ENCODE measurements at regions not wholly inside any gene's neighbourhood (a gene's known extent, or its start where the extent isn't known, plus 50 kb on each side); places are given as distances from the start of the nearest gene placed in this dataset.

DNA sequence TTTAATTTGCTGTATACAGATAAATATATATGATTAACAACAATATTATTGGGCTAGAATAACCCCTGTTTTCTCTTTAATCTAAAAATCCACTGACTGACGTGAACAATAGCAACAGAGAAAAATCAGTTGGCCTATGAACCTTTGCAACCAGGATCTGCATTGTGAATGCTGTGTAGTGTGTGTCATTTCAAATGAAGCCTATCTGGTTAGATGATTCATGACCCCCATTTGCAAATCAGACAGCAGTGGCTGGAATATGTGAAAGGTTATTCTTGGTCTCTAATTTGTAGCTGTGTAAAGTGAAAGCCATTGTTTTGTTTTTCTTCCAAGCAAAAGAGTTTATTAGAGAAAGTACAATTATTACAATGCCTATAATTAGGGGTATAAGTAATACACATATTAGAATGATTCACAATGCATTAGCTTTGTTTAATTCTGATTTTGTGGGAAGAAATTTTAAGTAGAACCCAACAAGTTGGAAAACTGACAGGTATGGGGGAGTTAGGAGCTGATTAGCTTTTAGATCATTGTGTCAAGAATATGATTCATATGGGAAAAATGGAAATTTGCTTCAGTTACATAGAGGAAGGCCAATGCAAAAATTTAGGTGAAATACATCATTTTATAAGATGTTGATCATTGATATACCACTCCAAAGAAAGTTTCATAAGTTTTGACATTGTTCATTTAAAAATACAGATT is 1362.2 kb upstream of the TMEFF2 start:
- TF ChIP-seq, protein P1, sequence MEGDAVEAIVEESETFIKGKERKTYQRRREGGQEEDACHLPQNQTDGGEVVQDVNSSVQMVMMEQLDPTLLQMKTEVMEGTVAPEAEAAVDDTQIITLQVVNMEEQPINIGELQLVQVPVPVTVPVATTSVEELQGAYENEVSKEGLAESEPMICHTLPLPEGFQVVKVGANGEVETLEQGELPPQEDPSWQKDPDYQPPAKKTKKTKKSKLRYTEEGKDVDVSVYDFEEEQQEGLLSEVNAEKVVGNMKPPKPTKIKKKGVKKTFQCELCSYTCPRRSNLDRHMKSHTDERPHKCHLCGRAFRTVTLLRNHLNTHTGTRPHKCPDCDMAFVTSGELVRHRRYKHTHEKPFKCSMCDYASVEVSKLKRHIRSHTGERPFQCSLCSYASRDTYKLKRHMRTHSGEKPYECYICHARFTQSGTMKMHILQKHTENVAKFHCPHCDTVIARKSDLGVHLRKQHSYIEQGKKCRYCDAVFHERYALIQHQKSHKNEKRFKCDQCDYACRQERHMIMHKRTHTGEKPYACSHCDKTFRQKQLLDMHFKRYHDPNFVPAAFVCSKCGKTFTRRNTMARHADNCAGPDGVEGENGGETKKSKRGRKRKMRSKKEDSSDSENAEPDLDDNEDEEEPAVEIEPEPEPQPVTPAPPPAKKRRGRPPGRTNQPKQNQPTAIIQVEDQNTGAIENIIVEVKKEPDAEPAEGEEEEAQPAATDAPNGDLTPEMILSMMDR (CRISPR knock-in tag; IDR thresholded peaks at IDR 0.05), result no peak
- TF ChIP-seq PCBP2 (optimal IDR thresholded peaks at IDR 0.05; ENCODE audit: low read depth, low read length, poor library complexity, severe bottlenecking) (no peak), EP300 (IDR thresholded peaks at IDR 0.05; ENCODE audit: low read depth in 2 of 2, low read length in 2 of 2) (no peak), EP300 (CRISPR knock-in tag; IDR thresholded peaks at IDR 0.05; ENCODE audit: borderline replicate concordance) (no peak), SALL2 (CRISPR knock-in tag; IDR thresholded peaks at IDR 0.05) (no peak), ZNF20 (CRISPR knock-in tag; IDR thresholded peaks at IDR 0.05) (no peak), E2F1 (CRISPR knock-in tag; IDR thresholded peaks at IDR 0.05) (no peak), EZH2 (conservative IDR thresholded peaks at IDR 0.05; ENCODE audit: low read depth, low read length) (no peak), ATF6 (CRISPR knock-in tag; conservative IDR thresholded peaks at IDR 0.05) (no peak), RFX5 (IDR thresholded peaks at IDR 0.05; ENCODE audit: low read depth, low read length) (no peak)
- TF ChIP-seq, protein P2, sequence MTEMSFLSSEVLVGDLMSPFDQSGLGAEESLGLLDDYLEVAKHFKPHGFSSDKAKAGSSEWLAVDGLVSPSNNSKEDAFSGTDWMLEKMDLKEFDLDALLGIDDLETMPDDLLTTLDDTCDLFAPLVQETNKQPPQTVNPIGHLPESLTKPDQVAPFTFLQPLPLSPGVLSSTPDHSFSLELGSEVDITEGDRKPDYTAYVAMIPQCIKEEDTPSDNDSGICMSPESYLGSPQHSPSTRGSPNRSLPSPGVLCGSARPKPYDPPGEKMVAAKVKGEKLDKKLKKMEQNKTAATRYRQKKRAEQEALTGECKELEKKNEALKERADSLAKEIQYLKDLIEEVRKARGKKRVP (CRISPR knock-in tag; IDR thresholded peaks at IDR 0.05), result no peak
- TF ChIP-seq, protein P3, sequence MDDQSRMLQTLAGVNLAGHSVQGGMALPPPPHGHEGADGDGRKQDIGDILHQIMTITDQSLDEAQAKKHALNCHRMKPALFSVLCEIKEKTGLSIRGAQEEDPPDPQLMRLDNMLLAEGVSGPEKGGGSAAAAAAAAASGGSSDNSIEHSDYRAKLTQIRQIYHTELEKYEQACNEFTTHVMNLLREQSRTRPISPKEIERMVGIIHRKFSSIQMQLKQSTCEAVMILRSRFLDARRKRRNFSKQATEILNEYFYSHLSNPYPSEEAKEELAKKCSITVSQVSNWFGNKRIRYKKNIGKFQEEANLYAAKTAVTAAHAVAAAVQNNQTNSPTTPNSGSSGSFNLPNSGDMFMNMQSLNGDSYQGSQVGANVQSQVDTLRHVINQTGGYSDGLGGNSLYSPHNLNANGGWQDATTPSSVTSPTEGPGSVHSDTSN (CRISPR knock-in tag; IDR thresholded peaks at IDR 0.05; ENCODE audit: borderline replicate concordance), result no peak
